ENCODE measurements at regions not wholly inside any gene's neighbourhood (a gene's known extent, or its start where the extent isn't known, plus 50 kb on each side); places are given as distances from the start of the nearest gene placed in this dataset.

DNA sequence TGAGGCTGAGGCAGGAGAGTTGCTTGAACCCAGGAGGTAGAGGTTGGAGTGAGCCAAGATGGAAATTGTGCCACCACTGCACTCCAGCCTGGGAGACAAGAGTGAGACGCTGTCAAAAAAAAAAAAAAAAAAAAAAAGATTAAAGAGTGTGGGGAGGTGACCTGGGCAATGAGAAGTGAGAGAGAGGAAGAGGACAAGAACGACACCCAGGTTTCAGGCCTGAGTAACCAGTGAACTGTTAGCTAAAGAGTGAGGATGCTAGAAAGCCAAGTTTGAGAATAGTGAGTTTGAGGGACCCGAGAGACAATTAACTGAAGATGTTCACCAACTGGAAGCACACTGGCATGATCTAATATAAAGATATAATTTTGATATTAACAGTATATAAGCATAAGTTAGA is 85.4 kb upstream of the TNFAIP3 start:
- TF ChIP-seq FOXA1 (IDR thresholded peaks at IDR 0.05) (no peak), FOXA2 (IDR thresholded peaks at IDR 0.05) (no peak), YY1 (IDR thresholded peaks at IDR 0.05) (no peak), TAF1 (conservative IDR thresholded peaks at IDR 0.05) (no peak), RAD21 (IDR thresholded peaks at IDR 0.05) (no peak), EGR1 (IDR thresholded peaks at IDR 0.05; ENCODE audit: low read depth in 2 of 2) (no peak)
- TF ChIP-seq, protein P1, sequence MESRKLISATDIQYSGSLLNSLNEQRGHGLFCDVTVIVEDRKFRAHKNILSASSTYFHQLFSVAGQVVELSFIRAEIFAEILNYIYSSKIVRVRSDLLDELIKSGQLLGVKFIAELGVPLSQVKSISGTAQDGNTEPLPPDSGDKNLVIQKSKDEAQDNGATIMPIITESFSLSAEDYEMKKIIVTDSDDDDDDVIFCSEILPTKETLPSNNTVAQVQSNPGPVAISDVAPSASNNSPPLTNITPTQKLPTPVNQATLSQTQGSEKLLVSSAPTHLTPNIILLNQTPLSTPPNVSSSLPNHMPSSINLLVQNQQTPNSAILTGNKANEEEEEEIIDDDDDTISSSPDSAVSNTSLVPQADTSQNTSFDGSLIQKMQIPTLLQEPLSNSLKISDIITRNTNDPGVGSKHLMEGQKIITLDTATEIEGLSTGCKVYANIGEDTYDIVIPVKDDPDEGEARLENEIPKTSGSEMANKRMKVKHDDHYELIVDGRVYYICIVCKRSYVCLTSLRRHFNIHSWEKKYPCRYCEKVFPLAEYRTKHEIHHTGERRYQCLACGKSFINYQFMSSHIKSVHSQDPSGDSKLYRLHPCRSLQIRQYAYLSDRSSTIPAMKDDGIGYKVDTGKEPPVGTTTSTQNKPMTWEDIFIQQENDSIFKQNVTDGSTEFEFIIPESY (IDR thresholded peaks at IDR 0.05): no peak
- no peaks in the 10 kb centered on the region for H3K27me3 ChIP-seq (ENCODE audit: control insufficient read depth in 4 of 4, insufficient read depth in 4 of 4, low read length in 3 of 4)
- no peaks in the 10 kb centered on the region for H3K4me1 ChIP-seq (ENCODE audit: control insufficient read depth in 4 of 4, insufficient read depth in 4 of 4, low read length in 3 of 4)
- no peak for DNase-seq (ENCODE audit: low spot score)
- no peaks in the 10 kb centered on the region for H3K9me3 ChIP-seq (ENCODE audit: control insufficient read depth in 4 of 4, low read length in 3 of 4)
- H3K9ac ChIP-seq (ENCODE audit: low read depth in 1 of 2, low read length in 2 of 2): no peak overlapping the region
- no peaks in the 10 kb centered on the region for H3K36me3 ChIP-seq (ENCODE audit: control insufficient read depth in 4 of 4, insufficient read depth in 3 of 4, low read depth in 1 of 4, low read length in 3 of 4)
- 92% methylated on average over 3 of the region's 3 CpGs for WGBS
- H3K27ac ChIP-seq (ENCODE audit: low read depth in 1 of 2, low read length in 2 of 2): no peak overlapping the region
- H3K4me3 ChIP-seq (ENCODE audit: low read depth in 1 of 3, low read length in 3 of 3): no peak overlapping the region

DNA sequence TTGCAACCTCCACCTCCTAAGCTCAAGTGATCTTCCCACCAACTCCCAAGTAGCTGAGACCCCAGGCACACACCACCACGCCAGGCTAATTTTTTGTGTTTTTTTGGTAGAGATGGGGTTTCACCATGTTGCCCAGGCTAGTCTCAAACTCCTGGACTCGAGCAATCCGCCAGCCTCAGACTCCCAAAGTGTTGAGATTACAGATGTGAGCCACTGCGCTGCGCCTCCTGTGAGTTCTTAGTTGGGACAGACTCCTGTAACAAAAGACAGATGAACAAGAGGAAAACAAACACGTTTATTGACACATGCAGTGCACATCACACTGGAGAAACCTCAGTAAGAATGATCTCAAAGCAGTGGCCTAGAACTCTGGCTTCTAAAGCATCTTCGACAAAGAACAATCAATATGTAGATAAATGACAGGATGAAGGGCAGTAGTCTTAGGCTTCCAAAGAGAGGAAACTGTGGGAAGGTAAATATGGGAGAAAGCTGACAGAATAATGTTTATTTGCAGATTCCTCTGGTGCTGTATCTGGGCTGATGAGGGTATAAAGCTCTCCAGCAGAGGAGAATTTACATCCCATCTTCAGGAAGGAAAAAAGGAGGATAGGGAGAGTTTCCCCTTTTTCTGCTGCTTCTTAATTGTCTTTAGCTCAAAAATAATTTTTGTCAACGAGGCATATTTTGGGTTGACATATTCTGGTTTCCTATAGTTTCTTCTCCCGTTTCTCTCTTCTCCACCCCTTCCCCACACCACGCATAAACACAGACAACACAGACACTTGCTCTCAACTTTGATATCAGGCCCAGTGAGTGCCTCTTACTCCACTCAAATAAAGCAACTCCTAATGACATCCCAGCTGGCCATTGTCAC is 84.7 kb upstream of the TNFAIP3 start:
- no peak for DNase-seq (ENCODE audit: low spot score)
- H3K4me1 ChIP-seq (ENCODE audit: control insufficient read depth in 4 of 4, insufficient read depth in 4 of 4, low read length in 3 of 4): no peaks in the 10 kb centered on the region
- H3K9ac ChIP-seq (ENCODE audit: low read depth in 1 of 2, low read length in 2 of 2): no peak overlapping the region
- H3K4me3 ChIP-seq (ENCODE audit: low read depth in 1 of 3, low read length in 3 of 3): no peak overlapping the region
- no peaks in the 10 kb centered on the region for H3K27me3 ChIP-seq (ENCODE audit: control insufficient read depth in 4 of 4, insufficient read depth in 4 of 4, low read length in 3 of 4)
- TF ChIP-seq NR2F2 (IDR thresholded peaks at IDR 0.05) (no peak), RAD21 (IDR thresholded peaks at IDR 0.05) (no peak), JUND (IDR thresholded peaks at IDR 0.05) (no peak), RXRA (IDR thresholded peaks at IDR 0.05) (no peak), TAF1 (conservative IDR thresholded peaks at IDR 0.05) (no peak), HNF4G (IDR thresholded peaks at IDR 0.05) (no peak), HNF4A (conservative IDR thresholded peaks at IDR 0.05) (no peak), CTCF (IDR thresholded peaks at IDR 0.05; ENCODE audit: low read depth, low read length, missing input control) (no peak), GABPA (IDR thresholded peaks at IDR 0.05 in 1 of 2, conservative IDR thresholded peaks at IDR 0.05 in 1 of 2) (no peak)
- TF ChIP-seq, protein P1 (IDR thresholded peaks at IDR 0.05): no peak
- TF ChIP-seq, protein P2, sequence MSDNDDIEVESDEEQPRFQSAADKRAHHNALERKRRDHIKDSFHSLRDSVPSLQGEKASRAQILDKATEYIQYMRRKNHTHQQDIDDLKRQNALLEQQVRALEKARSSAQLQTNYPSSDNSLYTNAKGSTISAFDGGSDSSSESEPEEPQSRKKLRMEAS (IDR thresholded peaks at IDR 0.05): no peak
- TF ChIP-seq, protein P3, sequence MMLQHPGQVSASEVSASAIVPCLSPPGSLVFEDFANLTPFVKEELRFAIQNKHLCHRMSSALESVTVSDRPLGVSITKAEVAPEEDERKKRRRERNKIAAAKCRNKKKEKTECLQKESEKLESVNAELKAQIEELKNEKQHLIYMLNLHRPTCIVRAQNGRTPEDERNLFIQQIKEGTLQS (IDR thresholded peaks at IDR 0.05): no peak
- 86% methylated on average over 10 of the region's 10 CpGs for WGBS
- H3K36me3 ChIP-seq (ENCODE audit: control insufficient read depth in 4 of 4, insufficient read depth in 3 of 4, low read depth in 1 of 4, low read length in 3 of 4): no peaks in the 10 kb centered on the region
- no peak overlapping the region for H3K27ac ChIP-seq (ENCODE audit: low read depth in 1 of 2, low read length in 2 of 2)
- no peaks in the 10 kb centered on the region for H3K9me3 ChIP-seq (ENCODE audit: control insufficient read depth in 4 of 4, low read length in 3 of 4)
